Transverse colon (tissue), 4 donors: ENCODE measurements at regions not wholly inside any gene's neighbourhood (a gene's known extent, or its start where the extent isn't known, plus 50 kb on each side); places are given as distances from the start of the nearest gene placed in this dataset.

ENCODE experiments used
- EP300 ChIP-seq: sonication (generic); formaldehyde crosslinking; IDR thresholded peaks from one replicate; pipeline ENCODE4 v1.6.1; 2017; ENCODE audit warnings: antibody characterized with exemption, low read depth
- POLR2AphosphoS5 ChIP-seq, 3 donors: sonication (generic); formaldehyde crosslinking; IDR thresholded peaks; one replicate each; pipeline ENCODE4 v1.6.1; 2016; ENCODE audit warnings: antibody characterized with exemption in 3 of 3
- TF ChIP-seq, protein P1 (sequence below), 5 experiments: fragments of 200-600 bp in 3 of 5; fragments of 450-650 bp in 2 of 5; sonication (generic) in 3 of 5; IDR thresholded peaks; 1 replicate in 2 of 5; 2 replicates in 3 of 5; pipeline ENCODE4 v1.5.1; 2016 to 2017; ENCODE audit warnings: antibody characterized with exemption in 5 of 5, inconsistent platforms in 3 of 5, mild to moderate bottlenecking in 2 of 5, moderate library complexity in 1 of 5

GRCh38 chr3:162171970-162172369, 675.4 kb downstream of the OTOL1 start:
- TF ChIP-seq, protein P1, sequence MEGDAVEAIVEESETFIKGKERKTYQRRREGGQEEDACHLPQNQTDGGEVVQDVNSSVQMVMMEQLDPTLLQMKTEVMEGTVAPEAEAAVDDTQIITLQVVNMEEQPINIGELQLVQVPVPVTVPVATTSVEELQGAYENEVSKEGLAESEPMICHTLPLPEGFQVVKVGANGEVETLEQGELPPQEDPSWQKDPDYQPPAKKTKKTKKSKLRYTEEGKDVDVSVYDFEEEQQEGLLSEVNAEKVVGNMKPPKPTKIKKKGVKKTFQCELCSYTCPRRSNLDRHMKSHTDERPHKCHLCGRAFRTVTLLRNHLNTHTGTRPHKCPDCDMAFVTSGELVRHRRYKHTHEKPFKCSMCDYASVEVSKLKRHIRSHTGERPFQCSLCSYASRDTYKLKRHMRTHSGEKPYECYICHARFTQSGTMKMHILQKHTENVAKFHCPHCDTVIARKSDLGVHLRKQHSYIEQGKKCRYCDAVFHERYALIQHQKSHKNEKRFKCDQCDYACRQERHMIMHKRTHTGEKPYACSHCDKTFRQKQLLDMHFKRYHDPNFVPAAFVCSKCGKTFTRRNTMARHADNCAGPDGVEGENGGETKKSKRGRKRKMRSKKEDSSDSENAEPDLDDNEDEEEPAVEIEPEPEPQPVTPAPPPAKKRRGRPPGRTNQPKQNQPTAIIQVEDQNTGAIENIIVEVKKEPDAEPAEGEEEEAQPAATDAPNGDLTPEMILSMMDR (IDR thresholded peaks at IDR 0.05), result no peak
- TF ChIP-seq EP300, result no peak
- TF ChIP-seq POLR2AphosphoS5 (IDR thresholded peaks at IDR 0.05), result no peak
